Activated naive CD4-positive, alpha-beta T cell treated with anti-CD3 and anti-CD28 coated beads for 36 hours (primary cell): ENCODE measurements at regions not wholly inside any gene's neighbourhood (a gene's known extent, or its start where the extent isn't known, plus 50 kb on each side); places are given as distances from the start of the nearest gene placed in this dataset.
"Not testable (repeated sequence)": the region's sequence is repeated elsewhere in the genome, so short reads cannot be mapped to it uniquely, and the experiment has no call there.

Experiments used
- CTCF ChIA-PET: fragments of 350-600 bp; sonication (Branson Sonifier 250); formaldehyde crosslinking; loops from one replicate; lab custom pipeline; 2021; ENCODE audit warnings: antibody characterized with exemption; lab: Charles Lee
- DNase-seq: peaks from one replicate; pipeline ENCODE4 v3.0.0-alpha.2; 2020
- H3K27ac Mint-ChIP-seq: one replicate; pipeline ENCODE4 v1.8.0; 2021; ENCODE audit warnings: mild to moderate bottlenecking, mixed read lengths
- H3K27me3 Mint-ChIP-seq: one replicate; pipeline ENCODE4 v1.8.0; 2021; ENCODE audit warnings: low read depth, mixed read lengths
- H3K36me3 Mint-ChIP-seq: one replicate; pipeline ENCODE4 v1.8.0; 2021; ENCODE audit warnings: low read depth, mixed read lengths
- H3K4me1 Mint-ChIP-seq: one replicate; pipeline ENCODE4 v1.8.0; 2021; ENCODE audit warnings: low read depth, mixed read lengths
- H3K4me3 Mint-ChIP-seq: one replicate; pipeline ENCODE4 v1.8.0; 2021; ENCODE audit warnings: mild to moderate bottlenecking, moderate library complexity, mixed read lengths
- H3K9me3 Mint-ChIP-seq: one replicate; pipeline ENCODE4 v1.8.0; 2021; ENCODE audit warnings: mixed read lengths
- intact Hi-C: fragments of 100-400 bp; cut with micrococcal nuclease; formaldehyde crosslinking; loops from one replicate; pipeline ENCODE4 v1.15.1; 2023

DNA sequence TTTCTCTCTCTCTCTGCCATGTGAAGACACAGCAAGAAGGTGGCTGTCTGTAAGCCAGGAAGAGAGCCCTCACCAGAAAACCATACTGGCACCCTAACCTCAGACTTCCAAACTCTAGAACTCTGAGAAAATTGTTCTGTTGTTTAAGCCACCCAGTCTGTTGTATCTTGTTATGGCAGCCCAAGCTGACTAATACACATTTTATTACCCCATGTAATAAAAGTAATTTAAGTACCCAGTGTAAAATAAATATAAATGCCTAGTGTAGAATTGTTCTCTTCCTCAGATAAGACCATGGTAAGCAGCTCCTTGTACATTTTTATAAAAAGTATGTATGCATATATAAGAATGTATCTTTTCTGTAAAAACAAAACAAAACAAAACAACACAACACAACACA is 119.7 kb downstream of the DTL start:
- Mint-ChIP-seq H3K36me3 (no peaks in the 10 kb centered on the region), H3K4me3 (no peak overlapping the region), H3K4me1 (peaks cover 14% of the 10 kb centered on the region), H3K9me3 (no peaks in the 10 kb centered on the region), H3K27ac (no peak overlapping the region), H3K27me3 (no peaks in the 10 kb centered on the region)
- intact Hi-C loops = no loop called here
- CTCF ChIA-PET = no interaction called here
- DNase-seq = no peak

GRCh38 chr1:212157252-212157651 is 121.7 kb downstream of the DTL start:
- no peak overlapping the region for H3K4me3 Mint-ChIP-seq
- intact Hi-C loops = no loop called here
- CTCF ChIA-PET = no interaction called here
- peaks cover 27% of the 10 kb centered on the region for H3K4me1 Mint-ChIP-seq
- H3K27ac Mint-ChIP-seq = no peak overlapping the region
- no peaks in the 10 kb centered on the region for H3K27me3 Mint-ChIP-seq
- H3K9me3 Mint-ChIP-seq = no peaks in the 10 kb centered on the region
- no peak for DNase-seq
- no peaks in the 10 kb centered on the region for H3K36me3 Mint-ChIP-seq

DNA sequence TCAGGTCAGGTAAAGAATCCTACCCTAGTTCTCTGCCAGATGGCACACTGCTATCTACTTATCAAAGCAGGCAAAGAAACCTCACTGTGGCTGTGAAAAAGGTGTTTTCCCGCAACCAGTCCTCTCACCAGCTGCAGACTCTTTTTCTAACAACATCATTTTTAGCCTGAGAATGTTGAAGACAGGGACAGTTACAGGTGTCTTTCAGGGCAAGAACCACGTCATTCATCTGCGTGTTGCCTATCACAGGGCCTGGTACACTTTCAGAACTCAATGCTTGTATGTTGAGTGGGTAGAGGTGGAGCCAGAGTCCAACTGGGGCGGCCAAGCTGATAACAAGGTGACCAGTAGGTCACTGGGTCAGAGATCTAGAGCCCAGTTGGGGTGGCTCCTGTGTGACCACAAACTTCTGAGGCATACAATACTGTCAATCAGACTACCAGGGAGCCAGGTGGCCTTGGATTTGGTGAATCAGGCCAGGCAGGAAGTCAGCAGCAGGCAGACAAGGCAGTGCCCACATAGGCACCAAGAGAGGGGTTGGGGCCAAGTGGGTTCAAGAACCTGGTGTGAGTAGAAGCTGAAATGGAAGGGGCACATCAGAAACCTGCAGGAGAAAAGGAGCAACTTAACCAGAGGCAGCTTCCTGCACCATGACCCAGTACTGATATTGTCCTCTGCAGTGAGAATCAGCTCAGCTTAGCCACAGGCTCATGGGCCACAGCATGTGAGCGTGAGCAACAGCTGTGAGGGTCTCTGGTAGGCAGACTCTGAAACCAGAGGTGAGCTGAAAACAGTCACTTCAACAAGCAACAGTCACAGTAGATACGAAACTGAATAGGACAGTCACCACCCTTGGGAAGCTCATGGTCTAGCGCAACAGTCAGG is 123.6 kb downstream of the DTL start:
- CTCF ChIA-PET = interaction anchor here (1.3 to 1.7 kb wide), 2 partner anchors 9 to 297 kb away, joined by 3 to 8 read pairs; no protein-coding TSS in a partner anchor
- intact Hi-C loops = loop anchor here (1.0 to 2.0 kb wide), 3 partner anchors 126 to 296 kb away; partner anchors contain the start of gene PPP2R5A
- Mint-ChIP-seq H3K9me3 (no peaks in the 10 kb centered on the region), H3K36me3 (no peaks in the 10 kb centered on the region), H3K27me3 (no peaks in the 10 kb centered on the region), H3K27ac (no peak overlapping the region), H3K4me1 (peaks cover 32% of the 10 kb centered on the region), H3K4me3 (no peak overlapping the region)
- peak; percentile 49 for DNase-seq

GRCh38 chr1:212161231-212161781 is 123.9 kb upstream of the PPP2R5A start:
- Mint-ChIP-seq H3K4me3 (no peak overlapping the region), H3K36me3 (no peaks in the 10 kb centered on the region), H3K27me3 (no peaks in the 10 kb centered on the region), H3K27ac (no peak overlapping the region), H3K4me1 (peaks cover 32% of the 10 kb centered on the region), H3K9me3 (no peaks in the 10 kb centered on the region)
- intact Hi-C loops = loop anchor here (5.0 kb wide), 1 partner anchor 56 kb away; no protein-coding TSS in a partner anchor
- DNase-seq = peak; percentile 14
- CTCF ChIA-PET = no interaction called here

DNA sequence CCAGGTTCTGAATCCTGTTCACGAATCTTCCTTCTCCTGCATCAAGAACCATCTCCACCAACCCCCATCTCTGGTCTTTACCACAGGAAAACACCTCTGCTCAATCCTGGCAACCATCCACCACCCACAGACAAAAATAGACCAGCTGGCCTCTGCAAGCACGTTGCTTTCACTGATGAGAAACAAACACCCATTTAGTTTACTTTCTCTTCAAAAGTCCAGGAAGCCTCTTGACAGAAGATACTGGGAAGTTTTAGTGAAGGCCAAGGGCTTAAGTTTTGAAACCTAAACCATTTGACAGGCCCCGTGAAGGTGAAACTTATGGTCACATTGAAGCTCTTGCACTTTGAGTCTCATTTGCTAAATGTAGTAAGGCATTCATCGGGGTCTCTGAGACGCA is 122.6 kb upstream of the PPP2R5A start:
- intact Hi-C loops = loop anchor here (5.0 kb wide), 1 partner anchor 55 kb away; no protein-coding TSS in a partner anchor
- H3K36me3 Mint-ChIP-seq = no peaks in the 10 kb centered on the region
- no peak overlapping the region for H3K4me3 Mint-ChIP-seq
- peaks cover 32% of the 10 kb centered on the region for H3K4me1 Mint-ChIP-seq
- no peaks in the 10 kb centered on the region for H3K9me3 Mint-ChIP-seq
- no peak overlapping the region for H3K27ac Mint-ChIP-seq
- CTCF ChIA-PET = no interaction called here
- DNase-seq = peak; percentile 60
- H3K27me3 Mint-ChIP-seq = no peaks in the 10 kb centered on the region

- no peaks in the 10 kb centered on the region for H3K36me3 Mint-ChIP-seq
- CTCF ChIA-PET = no interaction called here
- intact Hi-C loops = loop anchor here (5.0 kb wide), 1 partner anchor 53 kb away; no protein-coding TSS in a partner anchor
These were observed 120.9 kb upstream of the PPP2R5A start for GRCh38 chr1:212164095-212164872.

DNA sequence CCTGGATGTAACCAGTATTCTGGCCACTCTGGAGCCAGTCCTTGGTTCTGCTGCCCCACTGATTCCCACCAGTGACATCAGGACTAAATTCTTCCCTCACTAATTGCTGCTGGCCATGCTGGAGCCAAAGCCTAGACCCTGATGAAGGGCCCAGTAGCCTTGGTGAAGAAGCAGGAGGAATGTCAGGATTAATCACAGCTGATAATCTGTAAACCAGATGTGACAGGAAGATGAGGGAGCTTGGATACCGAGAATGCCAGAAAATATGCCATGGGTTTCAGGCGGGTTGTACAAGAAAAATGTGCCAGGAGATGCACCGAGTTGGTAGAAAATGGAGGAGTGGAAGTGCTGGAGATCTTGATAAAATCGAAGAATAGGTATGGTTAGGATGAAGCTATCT is 119.0 kb upstream of the PPP2R5A start:
- intact Hi-C loops = no loop called here
- DNase-seq = no peak
- H3K4me1 Mint-ChIP-seq = peaks cover 15% of the 10 kb centered on the region
- no peaks in the 10 kb centered on the region for H3K9me3 Mint-ChIP-seq
- no peaks in the 10 kb centered on the region for H3K36me3 Mint-ChIP-seq
- no peak overlapping the region for H3K4me3 Mint-ChIP-seq
- H3K27ac Mint-ChIP-seq = no peak overlapping the region
- H3K27me3 Mint-ChIP-seq = no peaks in the 10 kb centered on the region
- CTCF ChIA-PET = interaction anchor here (0.6 kb wide), 1 partner anchor 268 kb away, joined by 3 read pairs; no protein-coding TSS in a partner anchor

More at GRCh38 chr1:212164095-212164872, 120.9 kb upstream of the PPP2R5A start:
- no peak overlapping the region for H3K4me3 Mint-ChIP-seq
- no peak for DNase-seq
- H3K9me3 Mint-ChIP-seq = no peaks in the 10 kb centered on the region
- H3K27ac Mint-ChIP-seq = no peak overlapping the region
- H3K27me3 Mint-ChIP-seq = no peaks in the 10 kb centered on the region
- peaks cover 21% of the 10 kb centered on the region for H3K4me1 Mint-ChIP-seq

DNA sequence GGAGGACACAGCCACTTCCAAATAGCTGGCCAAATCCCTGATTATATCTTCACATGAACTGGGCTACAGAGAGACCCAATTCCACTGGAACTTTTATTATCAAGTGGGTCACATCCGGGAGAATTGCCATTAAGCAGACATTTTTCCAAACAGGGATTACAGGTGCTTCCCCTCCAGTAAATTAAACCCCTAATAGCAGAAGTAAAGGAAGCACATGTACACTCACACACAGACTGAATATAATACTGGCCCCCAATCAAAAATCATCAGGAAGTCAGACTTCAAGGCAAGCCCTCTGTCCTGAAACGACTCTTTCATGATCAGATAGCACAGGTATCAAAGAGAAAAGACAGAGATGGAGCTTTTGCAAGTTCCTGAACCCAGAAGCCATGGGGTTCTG is 118.6 kb upstream of the PPP2R5A start:
- Mint-ChIP-seq H3K4me3 (no peak overlapping the region), H3K9me3 (no peaks in the 10 kb centered on the region), H3K36me3 (no peaks in the 10 kb centered on the region), H3K27ac (no peak overlapping the region), H3K4me1 (peaks cover 11% of the 10 kb centered on the region), H3K27me3 (no peaks in the 10 kb centered on the region)
- intact Hi-C loops = no loop called here
- no peak for DNase-seq
- CTCF ChIA-PET = no interaction called here

DNA sequence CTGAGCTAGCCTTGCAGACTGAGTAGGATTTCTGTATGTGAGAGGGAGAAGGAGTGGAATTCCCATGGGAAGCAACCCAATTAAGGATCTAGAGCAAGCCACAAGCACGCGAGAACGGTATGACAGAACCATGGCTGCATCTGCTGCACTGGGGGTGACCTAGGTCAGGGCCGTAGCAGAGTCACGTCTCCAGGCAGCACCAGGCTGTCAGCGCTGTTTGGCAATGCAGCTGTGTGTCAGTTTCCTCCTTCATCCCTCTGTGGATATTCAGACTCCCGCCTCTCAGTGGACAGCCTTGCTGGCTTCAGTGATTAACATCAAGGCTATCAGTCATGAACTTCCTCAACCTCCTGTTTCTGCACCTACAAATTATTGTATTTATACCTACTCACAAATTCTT is 118.1 kb upstream of the PPP2R5A start:
- Mint-ChIP-seq H3K27me3 (no peaks in the 10 kb centered on the region), H3K27ac (no peak overlapping the region), H3K4me3 (no peak overlapping the region), H3K4me1 (peaks cover 7% of the 10 kb centered on the region), H3K9me3 (no peaks in the 10 kb centered on the region), H3K36me3 (no peaks in the 10 kb centered on the region)
- intact Hi-C loops = no loop called here
- CTCF ChIA-PET = no interaction called here
- no peak for DNase-seq

DNA sequence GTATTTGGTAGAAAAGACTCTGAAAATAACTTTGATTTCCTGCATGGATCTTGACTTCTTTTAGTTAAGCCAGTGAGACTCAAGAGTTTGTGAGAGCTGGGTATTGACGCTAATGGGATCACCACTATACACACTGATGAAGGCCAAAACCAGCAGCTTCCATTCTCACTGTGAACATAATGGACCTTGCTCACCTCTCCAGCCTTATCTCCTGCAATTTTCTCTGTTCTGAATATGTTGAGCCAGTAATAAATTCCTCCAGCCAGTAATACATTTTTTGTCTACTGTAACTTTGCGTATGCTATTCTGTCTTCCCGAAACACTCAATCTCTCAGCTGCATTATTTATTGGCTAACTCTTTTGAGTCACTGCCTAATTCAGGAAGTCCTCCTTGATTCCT is 111.6 kb upstream of the PPP2R5A start:
- H3K4me3 Mint-ChIP-seq = no peak overlapping the region
- no peak overlapping the region for H3K27ac Mint-ChIP-seq
- H3K27me3 Mint-ChIP-seq = no peaks in the 10 kb centered on the region
- intact Hi-C loops = no loop called here
- CTCF ChIA-PET = interaction anchor here (1.0 kb wide), 1 partner anchor 283 kb away, joined by 4 read pairs; no protein-coding TSS in a partner anchor
- no peaks in the 10 kb centered on the region for H3K36me3 Mint-ChIP-seq
- DNase-seq = no peak
- H3K4me1 Mint-ChIP-seq = peaks cover 3% of the 10 kb centered on the region
- H3K9me3 Mint-ChIP-seq = no peaks in the 10 kb centered on the region

- H3K27ac Mint-ChIP-seq, DNase-seq, H3K27me3 Mint-ChIP-seq, H3K9me3 Mint-ChIP-seq, intact Hi-C loops, H3K4me1 Mint-ChIP-seq, H3K4me3 Mint-ChIP-seq, CTCF ChIA-PET, H3K36me3 Mint-ChIP-seq: not testable (repeated sequence)
These were observed 110.9 kb upstream of the PPP2R5A start for GRCh38 chr1:212174295-212174694.

GRCh38 chr1:212177542-212177941 is 107.7 kb upstream of the PPP2R5A start:
- H3K4me1 Mint-ChIP-seq = peaks cover 3% of the 10 kb centered on the region
- CTCF ChIA-PET = no interaction called here
- no peak for DNase-seq

More at GRCh38 chr1:212177542-212177941, 107.7 kb upstream of the PPP2R5A start:
- no peaks in the 10 kb centered on the region for H3K27me3 Mint-ChIP-seq
- no peak overlapping the region for H3K4me3 Mint-ChIP-seq
- H3K9me3 Mint-ChIP-seq = no peaks in the 10 kb centered on the region
- no peaks in the 10 kb centered on the region for H3K36me3 Mint-ChIP-seq
- H3K27ac Mint-ChIP-seq = no peak overlapping the region
- intact Hi-C loops = no loop called here
